ENCODE measurements at regions not wholly inside any gene's neighbourhood (a gene's known extent, or its start where the extent isn't known, plus 50 kb on each side); places are given as distances from the start of the nearest gene placed in this dataset.

DNA sequence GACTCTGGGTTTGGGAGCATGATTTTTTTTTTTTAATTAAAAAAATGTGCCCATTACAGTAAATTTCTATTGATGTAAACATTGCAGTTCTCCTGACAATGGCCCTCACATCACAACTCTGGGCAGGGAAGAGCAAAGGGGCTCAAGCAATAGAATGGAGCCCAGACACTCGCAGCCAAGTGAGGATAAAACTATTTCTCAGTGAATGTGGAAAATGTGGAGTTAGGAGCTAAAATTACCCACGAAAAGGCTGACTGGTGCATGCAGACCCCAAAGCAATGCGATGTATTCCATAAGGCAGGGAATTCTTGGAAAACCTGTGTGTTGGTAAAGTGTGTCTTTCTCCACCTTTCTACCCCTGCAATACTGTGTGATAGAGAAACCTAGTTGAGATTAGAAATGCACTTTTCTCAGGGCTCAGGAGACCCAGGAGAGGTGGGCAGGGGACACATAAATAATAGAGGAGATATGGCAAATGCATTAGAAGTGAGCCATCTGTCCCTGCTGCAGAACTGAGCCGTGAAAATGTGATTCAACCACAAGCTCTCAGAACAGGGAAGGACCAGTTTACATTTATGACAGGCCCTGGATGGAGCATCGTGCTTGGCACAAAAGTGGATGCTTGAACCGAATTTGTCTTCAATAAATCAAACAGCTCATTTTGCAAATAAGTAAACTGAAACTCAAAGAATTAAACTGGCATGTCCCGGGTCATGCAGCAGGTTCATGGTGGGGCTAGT is 100.1 kb downstream of the MYCN start:
- Mint-ChIP-seq H3K27ac (no peak overlapping the region), H3K27me3 (peaks cover 12% of the 10 kb centered on the region), H3K36me3 (ENCODE audit: low read depth) (no peaks in the 10 kb centered on the region), H3K4me1 (ENCODE audit: low read depth) (no peaks in the 10 kb centered on the region), H3K4me3 (no peak overlapping the region), H3K9me3 (no peaks in the 10 kb centered on the region)
- Histone ChIP-seq H3K27me3 (ENCODE audit: control insufficient read depth in 1 of 2, insufficient read depth in 2 of 2, low read length in 2 of 2) (no peaks in the 10 kb centered on the region), H3K27ac (ENCODE audit: low read depth in 1 of 2, low read length in 2 of 2) (no peak overlapping the region), H3K36me3 (ENCODE audit: insufficient read depth, low read length) (no peaks in the 10 kb centered on the region), H3K9me3 (ENCODE audit: control insufficient read depth in 1 of 2, insufficient read depth in 1 of 2, low read length in 2 of 2) (no peaks in the 10 kb centered on the region), H3K4me1 (ENCODE audit: insufficient read depth, low read length) (no peaks in the 10 kb centered on the region), H3K4me3 (ENCODE audit: low read length) (no peak overlapping the region)
- ChIA-PET POLR2A (interaction anchor here (0.5 kb wide), 1 partner anchor 663 kb away, joined by 3 read pairs; no protein-coding TSS in a partner anchor), CTCF (no interaction called here)
- TF ChIP-seq, protein P1, sequence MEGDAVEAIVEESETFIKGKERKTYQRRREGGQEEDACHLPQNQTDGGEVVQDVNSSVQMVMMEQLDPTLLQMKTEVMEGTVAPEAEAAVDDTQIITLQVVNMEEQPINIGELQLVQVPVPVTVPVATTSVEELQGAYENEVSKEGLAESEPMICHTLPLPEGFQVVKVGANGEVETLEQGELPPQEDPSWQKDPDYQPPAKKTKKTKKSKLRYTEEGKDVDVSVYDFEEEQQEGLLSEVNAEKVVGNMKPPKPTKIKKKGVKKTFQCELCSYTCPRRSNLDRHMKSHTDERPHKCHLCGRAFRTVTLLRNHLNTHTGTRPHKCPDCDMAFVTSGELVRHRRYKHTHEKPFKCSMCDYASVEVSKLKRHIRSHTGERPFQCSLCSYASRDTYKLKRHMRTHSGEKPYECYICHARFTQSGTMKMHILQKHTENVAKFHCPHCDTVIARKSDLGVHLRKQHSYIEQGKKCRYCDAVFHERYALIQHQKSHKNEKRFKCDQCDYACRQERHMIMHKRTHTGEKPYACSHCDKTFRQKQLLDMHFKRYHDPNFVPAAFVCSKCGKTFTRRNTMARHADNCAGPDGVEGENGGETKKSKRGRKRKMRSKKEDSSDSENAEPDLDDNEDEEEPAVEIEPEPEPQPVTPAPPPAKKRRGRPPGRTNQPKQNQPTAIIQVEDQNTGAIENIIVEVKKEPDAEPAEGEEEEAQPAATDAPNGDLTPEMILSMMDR (IDR thresholded peaks at IDR 0.05), result no peak
- ATAC-seq (ENCODE audit: poor library complexity) (no peak), DNase-seq (no peak)
- intact Hi-C loops (cut with DNase I, micrococcal nuclease), result no loop called here

DNA sequence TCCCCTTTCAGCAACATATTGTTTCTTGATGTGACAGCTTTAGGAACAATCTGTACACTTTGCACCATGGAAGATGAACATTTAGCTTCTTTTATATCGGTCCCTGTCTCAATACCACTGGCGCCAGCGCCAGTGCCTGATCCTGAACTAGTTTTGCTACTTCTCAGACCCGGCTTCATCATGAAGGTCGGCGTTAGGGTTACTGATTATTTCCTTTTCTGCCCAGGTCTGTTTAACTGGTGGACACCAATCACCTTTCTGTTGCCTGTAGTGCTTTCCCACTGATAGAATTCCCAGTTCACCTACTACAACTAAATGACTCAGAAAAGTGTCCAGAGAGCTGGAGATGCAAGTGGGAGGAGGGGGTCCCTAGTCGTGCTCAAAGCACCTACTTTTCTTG is 99.5 kb downstream of the MYCN start:
- Histone ChIP-seq H3K27me3 (ENCODE audit: control insufficient read depth in 1 of 2, insufficient read depth in 2 of 2, low read length in 2 of 2) (no peaks in the 10 kb centered on the region), H3K36me3 (ENCODE audit: insufficient read depth, low read length) (no peaks in the 10 kb centered on the region), H3K4me3 (ENCODE audit: low read length) (no peak overlapping the region), H3K4me1 (ENCODE audit: insufficient read depth, low read length) (no peaks in the 10 kb centered on the region), H3K27ac (ENCODE audit: low read depth in 1 of 2, low read length in 2 of 2) (no peak overlapping the region), H3K9me3 (ENCODE audit: control insufficient read depth in 1 of 2, insufficient read depth in 1 of 2, low read length in 2 of 2) (no peaks in the 10 kb centered on the region)
- H3K4me1 Mint-ChIP-seq (ENCODE audit: low read depth), result no peaks in the 10 kb centered on the region
- TF ChIP-seq, protein P1 (IDR thresholded peaks at IDR 0.05), result no peak
- CTCF ChIA-PET, result no interaction called here
- no peaks in the 10 kb centered on the region for H3K36me3 Mint-ChIP-seq (ENCODE audit: low read depth)
- ATAC-seq (ENCODE audit: poor library complexity) (no peak), DNase-seq (no peak)
- H3K4me3 Mint-ChIP-seq, result no peak overlapping the region
- H3K9me3 Mint-ChIP-seq, result no peaks in the 10 kb centered on the region
- intact Hi-C loops (cut with DNase I, micrococcal nuclease), result no loop called here
- no peak overlapping the region for H3K27ac Mint-ChIP-seq
- H3K27me3 Mint-ChIP-seq, result peaks cover 12% of the 10 kb centered on the region
- POLR2A ChIA-PET, result no interaction called here

DNA sequence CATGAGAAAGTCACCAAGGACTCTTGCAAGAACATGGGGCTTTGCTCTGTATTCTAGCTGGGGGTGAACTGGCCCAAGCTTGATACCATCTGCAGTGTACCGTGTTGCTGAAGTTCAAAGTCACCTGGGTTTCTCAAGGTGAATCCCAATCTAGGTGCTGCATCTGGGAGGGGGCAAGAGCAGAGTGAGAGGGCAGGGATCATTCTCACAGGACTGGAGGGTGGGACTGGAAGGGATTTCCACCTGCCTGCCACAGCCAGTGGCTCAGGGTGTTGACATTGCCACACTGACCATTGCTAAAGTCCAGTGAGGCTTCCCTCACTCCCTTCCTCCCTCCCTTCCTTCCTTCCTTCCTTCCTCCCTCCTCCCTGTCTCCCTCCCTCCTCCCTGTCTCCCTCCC is 98.7 kb downstream of the MYCN start:
- H3K9me3 Mint-ChIP-seq, result no peaks in the 10 kb centered on the region
- H3K27me3 Mint-ChIP-seq, result peaks cover 12% of the 10 kb centered on the region
- Histone ChIP-seq H3K4me3 (ENCODE audit: low read length) (no peak overlapping the region), H3K4me1 (ENCODE audit: insufficient read depth, low read length) (no peaks in the 10 kb centered on the region), H3K36me3 (ENCODE audit: insufficient read depth, low read length) (no peaks in the 10 kb centered on the region), H3K27me3 (ENCODE audit: control insufficient read depth in 1 of 2, insufficient read depth in 2 of 2, low read length in 2 of 2) (no peaks in the 10 kb centered on the region), H3K9me3 (ENCODE audit: control insufficient read depth in 1 of 2, insufficient read depth in 1 of 2, low read length in 2 of 2) (peaks cover 0 to 3% of the 10 kb centered on the region in 2 experiments), H3K27ac (ENCODE audit: low read depth in 1 of 2, low read length in 2 of 2) (no peak overlapping the region)
- ATAC-seq (ENCODE audit: poor library complexity), result no peak
- DNase-seq, result no peak
- H3K36me3 Mint-ChIP-seq (ENCODE audit: low read depth), result no peaks in the 10 kb centered on the region
- H3K4me3 Mint-ChIP-seq, result no peak overlapping the region
- ChIA-PET CTCF (no interaction called here), POLR2A (no interaction called here)
- H3K4me1 Mint-ChIP-seq (ENCODE audit: low read depth), result no peaks in the 10 kb centered on the region
- TF ChIP-seq, protein P1 (IDR thresholded peaks at IDR 0.05), result no peak
- intact Hi-C loops (cut with DNase I, micrococcal nuclease), result no loop called here
- no peak overlapping the region for H3K27ac Mint-ChIP-seq
